GM18520 (cell line): ENCODE measurements at regions not wholly inside any gene's neighbourhood (a gene's known extent, or its start where the extent isn't known, plus 50 kb on each side); places are given as distances from the start of the nearest gene placed in this dataset.
"Not testable (repeated sequence)": the region's sequence is repeated elsewhere in the genome, so short reads cannot be mapped to it uniquely, and the experiment has no call there.

Experiments
- ATAC-seq: cut with Tn5 transposase; IDR thresholded peaks from one replicate; pipeline ENCODE4 v1.9.1; 2021; ENCODE audit not compliant: unreplicated experiment

DNA sequence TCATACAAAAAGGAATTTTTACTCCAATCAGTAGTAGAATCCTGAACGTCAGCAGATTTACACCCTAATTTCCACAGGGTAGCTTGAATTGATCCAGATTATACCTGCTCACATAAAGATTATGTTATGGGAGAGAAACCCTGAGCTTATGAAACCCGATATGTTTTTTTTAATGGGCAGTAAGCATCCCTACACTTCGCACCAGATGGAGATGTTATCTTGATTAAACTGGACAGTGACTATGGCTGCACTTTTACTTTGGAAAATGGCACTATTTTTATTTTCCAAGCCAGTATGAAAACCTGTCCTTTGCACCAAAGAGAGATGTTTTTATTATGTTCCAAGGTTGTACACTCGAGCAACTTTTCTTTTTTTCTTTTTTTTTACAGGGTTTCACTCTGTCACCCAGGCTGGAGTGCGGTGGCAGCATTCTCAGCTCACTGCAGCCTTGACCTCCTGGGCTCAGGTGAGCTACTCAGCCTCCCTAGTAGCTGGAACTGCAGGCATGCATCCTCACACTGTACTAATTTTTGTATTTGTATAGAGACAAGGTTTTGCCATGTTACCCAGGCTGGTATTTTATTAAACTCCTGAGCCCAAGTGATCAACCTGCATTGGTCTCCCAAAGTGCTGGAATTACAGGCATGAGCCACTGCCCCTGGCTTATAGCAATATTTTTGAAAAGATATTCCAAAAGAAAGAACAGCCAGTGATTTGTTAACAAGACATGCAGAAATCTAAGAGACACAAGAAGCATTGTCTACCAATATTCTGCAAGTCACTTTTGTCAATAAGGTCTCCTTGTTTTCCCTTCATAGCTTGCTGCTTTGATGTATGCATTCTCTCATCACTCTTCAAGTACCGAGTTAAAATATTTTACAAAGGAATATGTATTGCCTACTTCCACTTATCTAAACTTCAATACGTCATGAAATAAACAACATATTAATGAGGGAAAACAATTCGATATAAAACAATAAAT is 1412.6 kb downstream of the ZPLD1 start:
- no peak for ATAC-seq

DNA sequence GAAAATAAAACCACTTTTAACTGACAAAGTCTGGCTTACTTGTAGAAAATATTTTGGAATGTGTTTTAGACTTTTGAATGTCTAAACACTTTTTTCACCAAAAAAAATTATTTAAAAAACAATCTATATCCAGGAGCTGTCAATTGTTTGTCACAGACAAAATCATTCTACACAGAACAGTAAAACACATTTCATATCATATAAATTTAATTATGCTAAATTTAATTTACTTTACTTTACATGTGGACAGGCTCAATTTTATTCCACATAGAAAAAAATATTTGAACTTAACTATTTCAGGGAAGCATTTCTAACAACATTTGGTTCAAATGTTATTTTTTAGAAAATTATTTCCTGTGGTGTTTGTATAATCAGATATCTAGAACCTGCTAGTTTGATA is 1417.0 kb downstream of the ZPLD1 start:
- no peak for ATAC-seq

GRCh38 chr3:103862415-103862814 is 1427.6 kb downstream of the ZPLD1 start:
- no peak for ATAC-seq

DNA sequence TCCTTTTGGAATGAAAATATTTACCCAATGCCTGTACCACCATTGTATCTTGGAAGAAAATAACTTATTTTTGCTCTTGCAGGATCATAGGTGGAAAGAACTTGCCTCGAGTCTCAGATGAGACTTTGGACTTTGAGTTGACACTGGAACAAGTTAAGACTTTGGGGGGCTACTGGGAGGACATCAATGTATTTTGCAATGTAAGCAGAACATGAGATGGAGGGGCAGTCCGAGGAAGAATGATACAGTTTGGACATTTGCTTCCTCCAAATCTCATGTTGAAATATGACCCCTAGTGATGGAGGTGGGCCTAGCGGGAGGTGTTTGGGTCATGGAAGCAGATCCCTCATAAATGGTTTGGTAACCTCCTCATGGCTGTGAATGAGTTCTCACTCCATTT is 1428.6 kb downstream of the ZPLD1 start:
- no peak for ATAC-seq

GRCh38 chr3:103866113-103866512 is 1431.3 kb downstream of the ZPLD1 start:
- ATAC-seq, result no peak

DNA sequence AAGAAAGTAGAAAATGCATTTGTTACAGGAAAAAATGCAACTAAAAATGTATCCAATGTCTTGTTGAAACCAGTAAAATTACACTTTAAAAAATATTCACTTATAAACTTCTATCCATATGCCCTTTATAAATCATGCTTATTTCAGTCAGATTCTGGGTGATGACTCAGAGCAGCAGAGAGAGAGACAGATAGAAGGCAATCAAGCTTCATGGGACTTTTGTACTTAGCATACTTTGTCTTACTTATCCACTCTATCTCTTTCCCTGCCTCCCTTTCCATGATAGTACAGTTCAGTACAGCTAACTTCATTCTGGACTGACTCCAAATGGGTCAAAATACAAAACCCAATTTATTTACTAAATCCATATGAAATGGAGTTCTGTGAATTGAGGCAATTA is 1438.2 kb downstream of the ZPLD1 start:
- ATAC-seq, result no peak

GRCh38 chr3:103873897-103874545 is 1439.2 kb downstream of the ZPLD1 start:
- no peak for ATAC-seq

- ATAC-seq, result not testable (repeated sequence)
These were observed 1447.0 kb downstream of the ZPLD1 start for GRCh38 chr3:103881809-103882208.

DNA sequence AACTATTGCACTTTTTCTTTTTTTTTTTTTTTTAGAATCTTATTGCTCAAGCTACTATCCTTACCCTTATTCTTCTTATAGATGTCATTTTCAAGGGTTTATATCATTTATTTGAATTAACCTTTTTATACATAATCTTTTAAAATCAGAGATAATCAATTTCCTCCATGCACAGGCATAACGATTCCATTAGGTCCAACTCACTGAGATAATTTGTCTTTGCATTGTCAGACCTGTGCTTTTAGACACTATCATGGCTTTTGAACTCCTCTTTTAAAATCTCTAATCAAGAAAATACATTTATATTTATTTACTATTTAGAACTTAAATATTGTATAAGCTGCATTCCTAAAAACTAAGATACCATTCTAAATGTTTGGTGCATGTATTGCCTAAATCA is 1454.9 kb downstream of the ZPLD1 start:
- no peak for ATAC-seq

DNA sequence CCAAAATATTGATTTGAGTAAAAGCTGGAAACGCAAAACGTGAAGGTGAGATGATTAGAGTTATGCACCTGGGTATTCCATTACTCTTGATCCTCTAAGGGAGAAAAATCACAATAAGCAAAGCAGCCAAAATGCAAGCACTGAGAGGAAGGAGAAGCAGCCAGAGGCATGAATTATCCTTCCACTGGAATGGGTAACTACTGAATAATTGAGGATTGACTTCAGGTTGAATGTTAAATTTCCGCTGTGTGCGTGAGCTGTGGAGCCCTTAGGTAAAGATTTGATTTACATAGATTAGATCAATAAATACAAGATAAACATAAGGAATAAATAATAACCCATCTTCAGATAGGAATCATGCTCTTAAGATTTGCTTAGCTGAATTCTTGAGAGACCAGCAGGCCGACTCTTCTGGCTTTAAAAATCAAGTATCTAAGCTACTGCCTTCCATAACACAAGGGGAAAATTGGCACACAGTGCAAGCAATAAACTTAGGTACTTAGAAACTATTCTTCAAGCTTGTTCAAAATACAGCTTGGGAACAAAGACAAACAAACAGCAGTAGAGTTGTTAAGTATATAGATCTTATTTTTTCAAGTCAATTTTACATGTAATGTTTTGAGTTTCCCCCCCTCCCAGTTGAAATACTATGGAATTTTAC is 1459.5 kb downstream of the ZPLD1 start:
- ATAC-seq, result no peak

DNA sequence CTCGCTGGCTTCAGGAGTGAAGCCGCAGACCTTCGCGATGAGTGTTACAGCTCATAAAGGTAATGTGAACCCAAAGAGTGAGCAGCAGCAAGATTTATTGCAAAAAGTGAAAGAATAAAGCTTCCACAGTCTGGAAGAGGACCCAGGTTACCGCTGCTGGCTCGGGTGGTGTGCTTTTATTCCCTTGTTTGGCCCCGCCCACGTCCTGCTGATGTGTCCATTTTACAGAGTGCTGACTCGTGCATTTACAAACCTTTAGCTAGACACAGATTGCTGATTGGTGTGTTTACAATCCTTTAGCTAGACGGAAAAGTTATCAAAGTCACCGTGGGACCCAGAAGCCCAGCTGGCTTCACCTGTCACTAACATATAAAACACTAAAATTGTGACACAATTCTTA is 1464.5 kb downstream of the ZPLD1 start:
- no peak for ATAC-seq

- ATAC-seq, result no peak
These were observed 1461.7 kb upstream of the ALCAM start for GRCh38 chr3:103904991-103905390.

GRCh38 chr3:103906304-103906703 is 1460.4 kb upstream of the ALCAM start:
- no peak for ATAC-seq

- no peak for ATAC-seq
These were observed 1459.9 kb upstream of the ALCAM start for GRCh38 chr3:103906808-103907207.

DNA sequence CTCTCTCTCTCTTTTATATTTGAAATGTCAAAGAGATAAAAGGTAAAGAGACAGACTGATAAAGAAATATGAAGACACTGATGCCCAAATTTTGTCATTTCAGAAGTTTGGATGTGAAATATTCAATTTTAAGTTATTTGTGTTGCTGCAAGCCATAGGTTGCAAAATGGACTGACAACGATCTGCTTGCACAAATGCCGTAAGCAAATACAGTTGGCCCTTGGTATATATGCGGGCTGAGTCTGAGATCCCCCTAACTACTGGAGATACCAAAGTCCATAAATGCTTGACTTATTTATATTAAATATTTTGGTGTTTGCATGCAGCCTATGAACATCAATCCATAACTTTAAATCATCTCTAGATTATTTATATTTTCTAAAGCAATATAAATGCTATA is 1459.1 kb upstream of the ALCAM start:
- ATAC-seq, result no peak

GRCh38 chr3:103909395-103909794 is 1457.3 kb upstream of the ALCAM start:
- no peak for ATAC-seq

DNA sequence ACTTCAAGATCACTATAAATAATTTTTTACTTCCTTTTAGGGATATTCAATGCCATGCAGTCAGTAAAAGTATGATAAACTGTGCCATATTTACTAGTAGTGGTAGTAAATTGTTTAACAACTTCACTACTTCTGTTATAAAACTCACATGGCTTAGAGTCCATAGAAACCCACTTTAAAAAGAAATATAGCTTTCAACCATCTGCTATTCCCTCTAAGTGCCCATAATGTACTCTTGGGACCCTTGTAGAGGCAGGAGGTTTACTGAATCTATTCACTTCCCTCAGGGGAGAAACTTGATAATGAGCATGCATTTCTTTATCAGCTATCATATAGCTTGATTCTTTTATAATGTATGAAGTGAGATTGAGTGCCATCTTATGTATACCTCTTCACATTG is 1448.4 kb upstream of the ALCAM start:
- no peak for ATAC-seq

DNA sequence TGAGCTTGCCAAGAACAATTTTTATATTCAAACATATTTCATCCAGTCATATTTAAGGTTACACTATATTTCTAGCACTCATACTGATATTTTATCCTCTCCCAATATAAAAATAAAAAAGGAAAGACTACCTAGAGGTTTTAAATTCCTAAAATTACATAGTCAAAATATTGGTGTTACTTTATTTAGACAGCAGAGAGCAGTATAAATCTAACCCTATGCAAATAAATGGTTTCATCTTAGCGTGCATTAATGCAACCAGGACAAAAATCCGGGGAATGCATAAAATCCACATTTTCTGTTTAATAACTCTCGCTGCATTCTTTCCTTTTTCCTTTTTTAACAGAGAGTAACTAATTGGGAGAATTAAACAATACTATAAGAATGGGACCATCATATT is 1447.4 kb upstream of the ALCAM start:
- ATAC-seq, result no peak

- ATAC-seq, result no peak
These were observed 1442.8 kb upstream of the ALCAM start for GRCh38 chr3:103923907-103924306.

GRCh38 chr3:103924544-103924943 is 1442.2 kb upstream of the ALCAM start:
- no peak for ATAC-seq

DNA sequence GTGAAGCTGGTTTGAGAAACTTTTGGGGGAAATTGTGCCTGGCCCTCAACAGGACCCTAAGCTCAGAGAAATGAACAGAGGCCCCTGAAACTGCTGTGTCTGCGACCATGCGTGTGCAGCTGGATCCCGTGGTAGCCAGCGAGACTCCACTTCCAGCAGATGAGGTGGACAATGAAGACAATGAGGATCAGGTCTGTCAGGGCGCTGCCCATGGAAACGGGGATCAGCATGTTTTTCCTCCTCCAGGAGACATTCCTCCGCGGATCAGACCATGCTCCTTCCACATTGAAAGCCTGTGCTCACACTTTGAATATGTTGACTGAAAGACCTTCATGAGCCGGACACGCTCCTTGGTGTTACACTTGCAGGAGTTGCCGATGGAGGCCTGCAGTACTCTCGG is 1439.8 kb upstream of the ALCAM start:
- no peak for ATAC-seq

DNA sequence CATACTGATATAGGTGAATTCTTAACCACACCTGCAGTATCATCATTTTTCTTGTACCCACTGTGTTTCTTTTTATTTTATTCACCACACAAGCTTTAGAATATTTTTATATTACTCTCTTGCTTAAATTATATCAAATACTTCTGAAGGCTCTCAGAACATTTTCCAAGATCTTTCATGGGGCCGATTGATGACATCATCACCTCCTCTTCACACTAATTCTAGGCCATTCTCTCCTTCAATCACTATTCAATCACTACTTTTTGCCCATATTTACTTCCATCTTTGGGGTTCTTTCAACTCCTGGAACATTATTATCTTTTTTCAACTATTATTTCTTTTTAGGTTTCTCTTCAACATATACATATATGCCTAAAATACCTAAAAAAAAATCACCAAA is 1438.8 kb upstream of the ALCAM start:
- no peak for ATAC-seq
